Fibroblast of villous mesenchyme (primary cell): ENCODE measurements at regions not wholly inside any gene's neighbourhood (a gene's known extent, or its start where the extent isn't known, plus 50 kb on each side); places are given as distances from the start of the nearest gene placed in this dataset.

Experiments used
- DNase-seq: peaks from one replicate; pipeline ENCODE4 v3.0.0-alpha.2; 2010; ENCODE audit warnings: low read depth
- H3K4me3 ChIP-seq: 2 replicates; pipeline ENCODE4 v1.5.1; 2011; ENCODE audit warnings: low read depth, mild to moderate bottlenecking, low read length
- CTCF ChIP-seq: IDR thresholded peaks from 2 replicates; pipeline ENCODE4 v1.5.1; 2012; ENCODE audit warnings: low read depth, mild to moderate bottlenecking, low read length; ENCODE audit not compliant: insufficient read depth

- no peak for TF ChIP-seq CTCF
- no peak overlapping the region for H3K4me3 ChIP-seq
- DNase-seq = no peak
Observed at GRCh38 chr5:163221581-163221980, 215.8 kb upstream of the CCNG1 start.

GRCh38 chr5:163222982-163223381, 214.4 kb upstream of the CCNG1 start:
- no peak for TF ChIP-seq CTCF
- DNase-seq = no peak
- H3K4me3 ChIP-seq = no peak overlapping the region

- DNase-seq = no peak
- TF ChIP-seq CTCF = no peak
- H3K4me3 ChIP-seq = no peak overlapping the region
Observed at GRCh38 chr5:163244445-163244987, 192.9 kb upstream of the CCNG1 start.

GRCh38 chr5:163245584-163245983, 191.8 kb upstream of the CCNG1 start:
- DNase-seq = no peak
- no peak overlapping the region for H3K4me3 ChIP-seq
- no peak for TF ChIP-seq CTCF

GRCh38 chr5:163248333-163248732, 189.1 kb upstream of the CCNG1 start:
- no peak for TF ChIP-seq CTCF
- no peak for DNase-seq

GRCh38 chr5:163248871-163249270, 188.5 kb upstream of the CCNG1 start:
- no peak for DNase-seq
- no peak for TF ChIP-seq CTCF

More at GRCh38 chr5:163248333-163248732, 189.1 kb upstream of the CCNG1 start:
- no peak overlapping the region for H3K4me3 ChIP-seq

GRCh38 chr5:163252950-163253349, 184.4 kb upstream of the CCNG1 start:
- H3K4me3 ChIP-seq = no peak overlapping the region
- no peak for TF ChIP-seq CTCF
- DNase-seq = no peak

More at GRCh38 chr5:163248871-163249270, 188.5 kb upstream of the CCNG1 start:
- H3K4me3 ChIP-seq = no peak overlapping the region
